ENCODE measurements at regions not wholly inside any gene's neighbourhood (a gene's known extent, or its start where the extent isn't known, plus 50 kb on each side); places are given as distances from the start of the nearest gene placed in this dataset.
"Not testable (repeated sequence)": the region's sequence is repeated elsewhere in the genome, so short reads cannot be mapped to it uniquely, and the experiment has no call there.

DNA sequence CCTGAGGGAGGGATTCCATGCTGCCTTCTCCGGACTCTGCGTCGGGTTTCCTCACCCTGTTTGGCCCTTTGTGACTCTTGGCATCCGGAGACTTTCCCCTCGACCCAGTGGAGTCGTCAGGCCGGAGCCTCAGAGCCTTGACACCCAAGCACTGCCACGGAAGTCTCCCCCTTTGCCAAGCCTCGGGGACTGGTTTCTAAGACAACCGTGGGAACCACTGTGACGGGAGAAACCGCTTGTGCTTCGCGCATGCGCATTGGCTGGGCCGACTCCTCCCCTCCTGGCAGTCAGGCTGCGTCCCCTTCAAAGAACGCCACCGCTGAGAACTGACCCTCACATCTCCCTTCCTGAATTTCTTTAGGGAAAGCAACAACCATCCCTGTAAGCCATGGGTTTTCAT is 459.4 kb upstream of the ZNG1F start:
- TF ChIP-seq CTCF (IDR thresholded peaks at IDR 0.05; ENCODE audit: low read depth, low read length), result not testable (repeated sequence)
- TF ChIP-seq, protein P1, sequence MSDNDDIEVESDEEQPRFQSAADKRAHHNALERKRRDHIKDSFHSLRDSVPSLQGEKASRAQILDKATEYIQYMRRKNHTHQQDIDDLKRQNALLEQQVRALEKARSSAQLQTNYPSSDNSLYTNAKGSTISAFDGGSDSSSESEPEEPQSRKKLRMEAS (IDR thresholded peaks at IDR 0.05; ENCODE audit: low read depth, low read length), result not testable (repeated sequence)

Data from NB4 (cell line).